Ammon's horn (tissue), 1 donor: ENCODE measurements at regions not wholly inside any gene's neighbourhood (a gene's known extent, or its start where the extent isn't known, plus 50 kb on each side); places are given as distances from the start of the nearest gene placed in this dataset.
"Not testable (repeated sequence)": the region's sequence is repeated elsewhere in the genome, so short reads cannot be mapped to it uniquely, and the experiment has no call there.

ENCODE experiments used
- DNase-seq: peaks from one replicate; pipeline ENCODE4 v3.0.0-alpha.2; 2016; ENCODE audit warnings: low spot score

- no peak for DNase-seq
These were observed 51.2 kb downstream of the OR13H1 start for GRCh38 chrX:131595120-131595519.

DNA sequence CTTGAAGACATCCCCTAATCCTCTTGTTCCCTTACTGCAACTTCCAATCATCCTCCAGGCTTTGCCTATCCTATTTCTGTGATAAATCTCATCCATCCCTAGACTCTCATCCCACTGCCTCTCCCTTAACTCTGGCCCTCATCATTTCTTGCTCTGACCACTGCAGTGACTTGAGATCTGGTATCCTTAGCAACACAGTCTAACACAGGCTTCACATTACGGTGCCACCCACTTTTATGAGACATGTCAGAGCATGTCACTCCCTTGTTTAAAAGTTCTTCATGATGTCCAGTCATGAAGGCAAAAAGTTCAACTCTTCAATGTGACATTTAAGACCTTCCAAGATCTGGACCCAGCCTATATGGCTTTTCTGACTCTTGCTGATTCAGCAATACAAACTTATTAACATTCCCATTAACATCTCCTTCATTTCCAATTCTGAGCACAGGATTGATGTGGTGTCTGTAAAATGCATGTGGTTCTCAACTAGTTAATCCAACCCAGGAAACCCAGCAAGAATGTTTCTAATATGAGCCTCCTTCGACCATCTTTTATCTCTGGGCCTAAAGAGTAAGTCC lies 64.0 kb downstream of the OR13H1 start:
- DNase-seq, result no peak

GRCh38 chrX:131609480-131609879 lies 65.6 kb downstream of the OR13H1 start:
- no peak for DNase-seq

- no peak for DNase-seq
These were observed 69.4 kb downstream of the OR13H1 start for GRCh38 chrX:131613260-131613659.

DNA sequence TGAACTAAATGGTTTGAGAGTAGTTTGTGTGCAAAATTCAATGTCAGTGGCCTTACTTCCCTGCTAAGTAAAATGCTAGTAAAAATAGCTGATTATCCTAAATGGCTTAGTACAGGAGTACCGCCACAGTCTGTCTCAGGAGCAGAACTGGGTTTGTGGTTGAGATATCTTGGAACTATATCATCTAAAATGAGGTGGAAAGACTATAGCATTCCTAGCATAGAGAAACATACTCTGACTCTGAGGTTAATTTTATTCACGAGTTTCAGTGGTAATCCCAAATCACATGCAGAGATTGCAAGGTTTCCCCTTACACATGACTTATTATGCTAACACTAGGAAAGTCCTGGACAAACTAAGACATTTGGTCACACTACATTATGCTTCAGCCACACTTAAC lies 70.4 kb downstream of the OR13H1 start:
- no peak for DNase-seq

DNA sequence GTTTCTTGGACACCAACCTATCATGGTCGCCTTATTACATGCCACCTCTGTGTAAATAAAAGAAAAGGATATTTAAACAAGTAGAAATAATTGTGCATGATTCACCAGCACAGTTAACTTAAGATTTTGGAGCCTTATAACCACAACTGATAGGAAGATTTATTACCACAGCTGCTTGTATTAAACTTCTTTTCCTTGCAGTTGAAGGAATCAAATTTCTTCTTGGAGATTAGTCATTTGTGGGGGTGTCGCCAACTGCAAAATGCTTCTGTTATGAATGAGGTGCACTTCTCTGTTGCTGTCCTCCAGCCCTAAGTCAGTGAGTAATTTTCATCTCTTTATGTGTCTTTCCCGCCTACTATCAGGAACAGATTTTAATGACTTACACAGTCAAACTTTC lies 73.3 kb downstream of the OR13H1 start:
- no peak for DNase-seq

GRCh38 chrX:131621650-131622049 lies 77.8 kb downstream of the OR13H1 start:
- no peak for DNase-seq

DNA sequence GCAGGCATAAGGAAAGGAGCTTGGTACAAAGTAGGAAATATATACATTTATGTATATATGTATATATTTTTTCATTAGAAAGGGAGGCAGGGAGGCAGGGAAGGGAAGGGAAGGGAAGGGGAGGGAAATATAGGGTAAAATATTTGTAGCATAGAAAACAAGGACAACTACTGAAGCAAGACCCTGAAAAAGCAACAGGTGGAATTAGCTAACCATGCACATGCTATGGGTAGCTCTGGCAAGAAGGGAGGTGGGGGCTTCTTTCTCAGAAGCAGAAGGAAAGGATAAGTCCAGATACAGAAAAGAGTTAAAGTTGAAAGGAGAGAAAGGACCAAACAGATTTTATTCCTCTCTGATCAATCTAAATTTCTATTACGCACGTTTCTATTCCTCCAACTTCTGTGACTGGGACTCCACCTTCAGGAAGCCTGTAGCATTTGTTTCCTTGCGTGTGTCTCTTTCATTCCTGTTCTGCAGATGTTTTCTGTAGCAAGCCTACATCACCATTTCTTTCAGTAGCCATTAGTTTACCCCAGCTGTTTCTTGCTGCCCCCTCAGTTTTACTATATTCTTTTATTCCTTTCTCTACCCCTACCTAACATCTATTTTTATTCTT lies 82.9 kb downstream of the OR13H1 start:
- peak; percentile 4 for DNase-seq

DNA sequence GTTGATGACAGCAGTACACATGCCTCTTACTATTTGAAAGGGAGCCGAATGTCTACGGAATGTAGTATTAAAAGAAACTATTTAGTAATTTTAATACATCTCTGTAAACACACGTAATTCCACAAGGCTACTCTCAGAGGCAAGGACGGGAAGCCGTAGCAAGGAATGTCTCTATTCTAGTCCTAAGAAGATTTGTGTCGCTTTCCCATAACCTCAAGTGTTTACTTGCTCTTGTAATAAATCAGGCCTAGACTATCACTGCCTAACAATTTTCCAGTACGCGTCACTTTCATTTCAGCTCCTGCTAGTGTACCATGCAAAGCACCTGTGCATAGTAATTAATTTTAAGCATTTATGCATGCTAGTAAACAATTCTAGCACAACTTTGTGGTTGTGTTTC lies 86.7 kb downstream of the OR13H1 start:
- DNase-seq, result no peak

DNA sequence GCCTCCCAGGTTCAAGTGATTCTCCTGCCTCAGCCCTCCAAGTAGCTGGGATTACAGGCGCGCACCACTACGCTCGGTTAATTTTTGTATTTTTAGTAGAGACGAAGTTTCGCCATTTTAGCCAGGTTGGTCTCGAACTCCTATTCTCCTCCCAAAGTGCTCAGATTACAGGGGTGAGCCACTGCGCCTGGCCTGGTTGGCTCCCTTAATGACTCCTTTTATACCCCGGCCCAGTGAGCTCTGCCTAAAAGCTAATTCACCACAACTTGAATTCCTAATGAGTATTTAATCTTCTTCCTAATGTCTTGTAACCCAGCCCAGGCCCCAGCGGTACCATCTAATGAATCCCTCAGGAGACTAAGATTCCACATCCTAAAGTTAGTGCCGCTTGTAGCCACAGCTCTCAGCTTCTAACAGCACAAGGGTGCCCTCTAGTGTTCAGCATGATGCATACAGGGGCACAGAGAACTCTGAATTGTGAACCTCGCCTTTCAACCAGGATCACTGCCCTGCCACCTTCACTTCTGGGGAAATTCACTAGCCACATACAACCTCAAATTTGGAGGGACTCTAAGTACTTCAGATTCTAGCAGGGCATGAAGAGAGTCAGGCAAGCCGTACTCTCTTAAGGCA lies 89.5 kb downstream of the OR13H1 start:
- peak; percentile 66 for DNase-seq

DNA sequence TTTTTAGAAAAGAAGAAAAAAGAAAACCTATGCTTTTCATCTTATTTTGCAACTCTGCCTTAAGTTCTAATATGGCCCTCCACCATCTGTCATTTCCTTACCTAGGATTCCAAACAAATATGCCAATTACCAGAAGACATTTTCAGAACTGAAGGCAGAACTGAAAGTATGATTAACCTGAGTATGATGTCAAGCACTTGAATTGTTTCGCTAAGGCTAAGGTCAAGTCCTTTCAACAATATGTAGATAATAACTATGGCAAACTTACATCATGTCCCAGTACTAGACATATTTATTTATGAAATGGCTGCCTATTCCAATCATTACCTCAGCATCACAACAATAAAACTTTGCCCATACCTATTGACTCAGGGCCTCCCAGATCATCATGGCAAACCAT lies 91.0 kb downstream of the OR13H1 start:
- DNase-seq, result no peak

DNA sequence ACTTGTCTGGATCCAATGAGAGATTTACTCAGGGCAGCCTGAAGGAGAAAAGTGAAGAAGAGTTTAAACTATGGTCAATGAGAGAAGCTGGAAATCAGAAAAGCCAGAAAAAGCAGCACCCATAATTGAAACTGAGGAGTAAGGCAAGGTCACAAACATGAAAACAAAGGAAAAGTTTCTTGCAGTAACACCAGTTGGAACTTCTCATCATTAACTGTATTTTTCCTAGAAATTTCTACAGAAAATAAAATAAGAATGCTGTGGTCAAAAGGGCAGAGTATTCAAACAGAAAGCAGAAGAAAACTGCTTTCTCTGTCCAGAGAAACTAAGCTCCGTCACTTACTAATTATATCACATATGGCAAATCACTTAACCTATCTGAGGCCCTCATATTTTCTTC lies 102.2 kb downstream of the OR13H1 start:
- DNase-seq, result no peak

- no peak for DNase-seq
These were observed 105.9 kb downstream of the OR13H1 start for GRCh38 chrX:131649741-131650140.

DNA sequence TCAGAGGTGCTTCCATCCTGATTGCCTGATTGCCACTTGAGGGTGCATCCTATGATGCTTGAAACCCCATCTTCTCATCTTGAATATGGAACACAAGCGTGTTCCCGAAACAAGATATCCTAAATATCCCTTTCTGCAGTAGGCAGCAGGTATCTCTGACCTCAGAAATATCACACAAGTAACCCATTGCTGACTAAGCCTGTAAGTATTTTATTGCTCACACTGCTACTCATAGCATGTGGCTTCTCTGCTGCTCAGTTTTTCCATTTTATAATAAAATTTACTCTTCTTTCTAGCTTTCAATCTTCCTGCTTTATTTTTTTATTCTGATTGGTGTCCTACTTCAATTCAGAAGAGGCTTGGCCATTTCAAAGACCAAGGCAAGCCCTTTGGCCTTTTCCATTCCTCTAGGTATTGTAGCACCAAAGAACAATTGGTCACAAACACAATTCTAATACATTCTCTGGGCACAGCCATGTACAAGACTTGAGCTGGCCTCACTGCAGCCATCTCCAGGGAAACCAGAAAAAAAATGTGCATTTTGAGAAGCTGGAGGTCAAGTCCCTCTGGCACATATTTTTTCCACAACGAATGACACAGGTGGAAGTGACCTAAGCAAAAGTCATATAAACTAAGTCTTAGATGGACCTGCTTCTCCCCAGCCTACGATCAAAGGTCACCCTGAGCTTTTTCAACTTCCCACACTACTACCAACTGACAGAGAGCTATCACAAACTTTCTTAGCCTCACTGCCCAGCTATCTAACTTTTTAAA lies 107.0 kb downstream of the OR13H1 start:
- no peak for DNase-seq

DNA sequence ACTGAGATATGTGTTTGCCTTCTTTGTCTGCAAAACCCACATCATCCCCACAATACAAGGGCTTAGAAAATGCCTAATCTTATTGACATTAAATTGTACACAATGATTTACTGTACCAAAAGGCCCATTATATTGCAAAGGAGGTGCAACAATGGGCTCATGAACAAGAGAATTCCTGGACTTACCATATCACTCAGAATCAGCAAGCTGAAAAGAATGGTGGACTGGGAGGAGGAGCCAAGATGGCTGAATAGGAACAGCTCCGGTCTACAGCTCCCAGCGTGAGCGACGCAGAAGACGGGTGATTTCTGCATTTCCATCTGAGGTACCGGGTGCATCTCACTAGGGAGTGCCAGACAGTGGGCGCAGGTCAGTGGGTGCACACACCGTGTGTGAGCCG lies 119.9 kb downstream of the OR13H1 start:
- not testable (repeated sequence) for DNase-seq

- no peak for DNase-seq
These were observed 127.9 kb downstream of the OR13H1 start for GRCh38 chrX:131671735-131672134.

DNA sequence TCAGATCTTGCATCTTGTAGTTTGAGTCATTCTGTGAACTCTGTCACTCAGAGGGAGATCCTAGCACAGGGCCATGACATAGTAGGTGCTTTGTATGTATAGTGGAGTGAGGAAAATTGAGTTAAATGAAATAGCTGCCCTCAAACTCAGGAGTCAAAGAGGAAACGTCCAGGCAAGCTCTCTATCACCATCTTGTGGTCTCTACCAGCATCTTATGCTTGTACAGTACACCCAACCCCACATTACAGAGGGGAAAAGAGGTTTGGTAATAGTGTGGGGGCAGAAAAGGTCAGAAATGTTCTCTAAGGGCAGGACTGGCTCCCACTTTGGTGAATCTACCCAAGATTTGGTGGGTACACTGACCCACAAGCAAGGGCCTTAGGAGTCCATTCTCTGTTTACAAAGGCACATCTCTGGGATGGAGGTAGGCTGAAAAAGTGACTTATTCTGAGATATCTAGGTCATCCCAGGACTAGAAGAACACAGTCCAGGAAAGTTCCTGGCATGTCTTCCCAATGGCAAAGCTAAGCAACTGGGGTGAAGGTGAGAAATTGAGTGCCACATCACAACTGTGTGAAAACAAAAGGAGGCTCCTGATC lies 131.8 kb downstream of the OR13H1 start:
- no peak for DNase-seq

GRCh38 chrX:131677655-131678628 lies 134.1 kb downstream of the OR13H1 start:
- DNase-seq, result peak; percentile 12

GRCh38 chrX:131682735-131683134 lies 138.9 kb downstream of the OR13H1 start:
- DNase-seq, result not testable (repeated sequence)

- no peak for DNase-seq
These were observed 149.5 kb downstream of the OR13H1 start for GRCh38 chrX:131693359-131693758.

DNA sequence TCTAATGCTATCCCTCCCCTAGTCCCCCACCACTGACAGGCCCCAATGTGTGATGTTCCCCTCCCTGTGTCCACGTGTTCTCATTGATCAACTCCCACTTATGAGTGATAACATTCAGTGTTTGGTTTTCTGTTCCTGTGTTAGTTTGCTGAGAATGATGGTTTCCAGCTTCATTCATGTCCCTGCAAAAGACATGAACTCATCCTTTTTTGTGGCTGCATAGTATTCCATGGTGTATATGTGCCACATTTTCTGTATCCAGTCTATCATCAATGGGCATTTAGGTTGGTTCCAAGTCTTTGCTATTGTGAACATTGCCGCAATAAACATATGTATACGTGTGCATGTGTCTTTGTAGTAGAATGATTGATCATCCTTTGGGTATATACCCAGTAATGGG lies 153.1 kb downstream of the OR13H1 start:
- DNase-seq, result not testable (repeated sequence)
